ENCODE measurements at regions not wholly inside any gene's neighbourhood (a gene's known extent, or its start where the extent isn't known, plus 50 kb on each side); places are given as distances from the start of the nearest gene placed in this dataset.

DNA sequence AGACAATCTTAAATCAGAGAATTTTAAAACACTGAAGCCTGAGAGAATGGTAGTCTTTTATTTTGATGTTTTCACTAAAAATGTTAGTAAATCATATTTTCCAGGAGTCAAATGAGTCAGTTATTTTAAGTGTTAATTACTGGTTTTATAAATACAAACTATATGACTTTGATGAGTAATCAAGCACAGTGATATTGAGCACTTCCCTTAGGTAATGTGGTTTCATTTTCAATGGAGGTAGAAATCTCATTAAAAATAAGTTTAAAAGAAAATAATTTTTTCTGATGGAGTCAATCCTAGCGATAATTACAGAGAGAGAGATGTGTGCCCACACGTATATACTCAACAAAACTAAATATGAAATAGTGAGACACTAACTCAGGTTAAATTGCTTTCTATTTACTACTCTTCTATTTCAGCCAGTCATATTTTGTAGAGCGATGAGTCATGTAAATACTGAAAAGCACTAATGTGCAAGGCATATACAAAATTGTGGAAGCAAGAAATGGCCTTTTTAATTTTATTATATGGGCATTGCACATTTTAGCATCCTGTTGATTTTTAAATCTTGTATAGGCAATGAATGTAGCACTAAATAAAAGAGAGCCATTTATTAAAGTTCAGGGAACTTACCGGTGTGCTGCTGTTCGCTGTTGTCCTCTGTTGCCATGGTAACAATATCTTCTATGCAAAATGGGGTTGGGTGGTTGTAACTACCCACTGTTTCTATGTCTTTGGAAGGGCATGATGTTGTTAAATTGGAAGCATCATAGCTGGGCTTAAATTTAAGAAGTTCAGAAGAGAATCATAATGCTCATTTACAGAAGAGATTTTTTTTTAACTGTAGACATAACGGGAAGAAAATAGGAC, 513.7 kb downstream of the TLL1 start:
- H3K9me3 Mint-ChIP-seq = no peaks in the 10 kb centered on the region; the same call in 1 of the 2 replicates
- H3K27ac Mint-ChIP-seq = no peak overlapping the region
- no peaks in the 10 kb centered on the region for H3K27me3 Mint-ChIP-seq (ENCODE audit: insufficient read depth)
- peak; percentile 6 for DNase-seq
- TF ChIP-seq, protein P1, sequence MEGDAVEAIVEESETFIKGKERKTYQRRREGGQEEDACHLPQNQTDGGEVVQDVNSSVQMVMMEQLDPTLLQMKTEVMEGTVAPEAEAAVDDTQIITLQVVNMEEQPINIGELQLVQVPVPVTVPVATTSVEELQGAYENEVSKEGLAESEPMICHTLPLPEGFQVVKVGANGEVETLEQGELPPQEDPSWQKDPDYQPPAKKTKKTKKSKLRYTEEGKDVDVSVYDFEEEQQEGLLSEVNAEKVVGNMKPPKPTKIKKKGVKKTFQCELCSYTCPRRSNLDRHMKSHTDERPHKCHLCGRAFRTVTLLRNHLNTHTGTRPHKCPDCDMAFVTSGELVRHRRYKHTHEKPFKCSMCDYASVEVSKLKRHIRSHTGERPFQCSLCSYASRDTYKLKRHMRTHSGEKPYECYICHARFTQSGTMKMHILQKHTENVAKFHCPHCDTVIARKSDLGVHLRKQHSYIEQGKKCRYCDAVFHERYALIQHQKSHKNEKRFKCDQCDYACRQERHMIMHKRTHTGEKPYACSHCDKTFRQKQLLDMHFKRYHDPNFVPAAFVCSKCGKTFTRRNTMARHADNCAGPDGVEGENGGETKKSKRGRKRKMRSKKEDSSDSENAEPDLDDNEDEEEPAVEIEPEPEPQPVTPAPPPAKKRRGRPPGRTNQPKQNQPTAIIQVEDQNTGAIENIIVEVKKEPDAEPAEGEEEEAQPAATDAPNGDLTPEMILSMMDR (IDR thresholded peaks at IDR 0.05) = no peak
- no peak overlapping the region for H3K4me3 Mint-ChIP-seq
- no peaks in the 10 kb centered on the region for H3K4me1 Mint-ChIP-seq (ENCODE audit: low read depth)
- H3K36me3 Mint-ChIP-seq (ENCODE audit: low read depth) = no peaks in the 10 kb centered on the region

DNA sequence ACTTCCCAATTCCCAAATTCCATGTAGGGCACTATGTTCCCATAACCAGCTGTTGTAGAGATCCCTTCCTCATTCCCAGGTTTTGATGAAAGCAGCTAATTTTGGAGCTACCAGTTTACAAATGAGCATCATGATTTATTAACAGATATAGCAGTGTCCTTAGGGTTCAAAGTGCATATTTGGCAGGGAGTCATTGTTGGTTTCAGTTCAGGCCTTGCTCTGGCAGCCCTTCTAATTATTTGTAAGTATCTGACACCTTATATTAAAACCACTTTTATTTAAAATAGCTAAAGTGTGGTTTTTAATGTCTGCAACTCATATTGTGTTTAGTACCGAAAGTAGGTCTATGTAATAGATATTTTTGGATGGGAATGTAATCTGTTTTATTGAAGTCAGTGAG, 518.5 kb downstream of the TLL1 start:
- no peak overlapping the region for H3K27ac Mint-ChIP-seq
- no peak overlapping the region for H3K4me3 Mint-ChIP-seq
- H3K27me3 Mint-ChIP-seq (ENCODE audit: insufficient read depth) = no peaks in the 10 kb centered on the region
- no peaks in the 10 kb centered on the region for H3K36me3 Mint-ChIP-seq (ENCODE audit: low read depth)
- H3K9me3 Mint-ChIP-seq = no peaks in the 10 kb centered on the region; the same call in 1 of the 2 replicates
- no peaks in the 10 kb centered on the region for H3K4me1 Mint-ChIP-seq (ENCODE audit: low read depth)
- DNase-seq = no peak
- TF ChIP-seq, protein P1 (IDR thresholded peaks at IDR 0.05) = no peak

DNA sequence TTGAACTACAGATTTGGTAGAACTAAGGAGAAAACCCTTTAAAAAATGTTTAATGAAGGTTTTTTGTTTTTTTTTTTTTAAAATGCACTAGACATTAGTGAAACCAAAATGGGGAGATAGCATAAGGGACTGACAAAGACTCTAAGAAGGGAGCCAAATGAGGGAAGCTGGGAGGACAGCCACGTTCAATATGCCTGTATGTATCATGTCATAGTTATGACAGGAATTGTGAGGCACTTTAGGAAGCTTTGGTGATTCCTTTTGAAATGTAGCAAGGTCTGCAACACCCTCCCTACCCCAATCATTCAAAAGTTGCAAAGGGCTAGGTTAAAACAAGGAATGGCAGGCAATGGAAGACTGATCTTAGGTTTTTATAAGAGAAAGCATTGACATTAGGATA, 526.0 kb downstream of the TLL1 start:
- no peak for DNase-seq
- Mint-ChIP-seq H3K4me1 (ENCODE audit: low read depth) (peaks cover 6% of the 10 kb centered on the region), H3K9me3 (no peaks in the 10 kb centered on the region; the same call in 1 of the 2 replicates), H3K27ac (no peak overlapping the region), H3K27me3 (ENCODE audit: insufficient read depth) (no peaks in the 10 kb centered on the region), H3K36me3 (ENCODE audit: low read depth) (no peaks in the 10 kb centered on the region), H3K4me3 (no peak overlapping the region)
- TF ChIP-seq, protein P1 (IDR thresholded peaks at IDR 0.05) = no peak

DNA sequence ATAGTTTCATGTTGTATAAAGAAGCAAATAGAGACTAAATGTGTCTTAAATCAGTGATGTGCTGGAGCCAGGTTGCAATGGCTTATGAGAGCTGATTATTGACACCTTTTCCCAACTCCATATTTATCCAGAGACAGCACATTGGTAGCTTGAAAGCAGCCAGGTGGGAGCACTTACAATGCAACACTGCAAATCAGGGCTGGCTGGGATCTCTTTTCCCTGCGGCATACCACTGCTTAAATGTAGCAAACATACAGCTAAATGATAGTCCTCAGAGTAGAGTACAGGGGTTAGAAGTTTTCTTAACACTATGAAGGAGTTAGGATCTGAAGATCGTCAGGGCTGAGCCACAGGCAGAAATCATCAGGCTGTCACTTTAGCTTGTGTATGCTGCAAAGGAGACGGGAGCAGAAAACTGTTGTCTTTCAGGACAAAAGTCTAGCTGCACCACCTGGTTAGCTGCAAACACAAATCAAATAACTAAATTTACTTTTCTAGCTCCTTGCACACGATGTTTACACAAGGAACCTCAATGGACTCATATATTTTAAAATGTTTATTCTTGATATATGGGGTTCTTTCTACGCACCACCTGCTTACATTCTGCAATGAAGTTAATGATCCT, 527.3 kb downstream of the TLL1 start:
- H3K27ac Mint-ChIP-seq = no peak overlapping the region
- TF ChIP-seq, protein P1 (IDR thresholded peaks at IDR 0.05) = no peak
- H3K27me3 Mint-ChIP-seq (ENCODE audit: insufficient read depth) = no peaks in the 10 kb centered on the region

DNA sequence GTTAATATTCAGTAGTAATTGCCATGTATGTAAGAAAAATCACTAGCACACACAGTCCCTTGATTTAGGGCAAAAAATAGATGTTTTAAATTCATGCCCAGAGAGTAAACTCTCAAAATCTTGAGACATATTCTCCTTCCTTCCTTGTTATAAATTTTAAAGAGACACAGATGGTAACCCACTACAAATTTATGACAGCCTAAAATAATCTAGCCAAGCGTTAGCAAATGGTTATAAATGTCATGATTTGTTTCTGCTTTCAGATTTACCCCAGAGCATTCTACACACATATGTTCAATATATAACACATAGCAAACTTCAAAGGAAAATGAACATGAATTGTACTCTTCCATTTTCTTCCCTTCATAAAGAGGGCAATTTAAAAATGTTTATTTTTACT, 540.3 kb downstream of the TLL1 start:
- H3K27me3 Mint-ChIP-seq (ENCODE audit: insufficient read depth) = no peaks in the 10 kb centered on the region
- no peak for DNase-seq
- TF ChIP-seq, protein P1 (IDR thresholded peaks at IDR 0.05) = no peak
- no peak overlapping the region for H3K27ac Mint-ChIP-seq
- H3K4me3 Mint-ChIP-seq = no peak overlapping the region
- H3K9me3 Mint-ChIP-seq = peaks cover 18% of the 10 kb centered on the region; the same call in 1 of the 2 replicates
- H3K36me3 Mint-ChIP-seq (ENCODE audit: low read depth) = peaks cover 15% of the 10 kb centered on the region
- H3K4me1 Mint-ChIP-seq (ENCODE audit: low read depth) = peaks cover 18% of the 10 kb centered on the region

More for the DNA sequence above, 527.3 kb downstream of the TLL1 start:
- Mint-ChIP-seq H3K4me1 (ENCODE audit: low read depth) (peaks cover 6% of the 10 kb centered on the region), H3K4me3 (no peak overlapping the region), H3K36me3 (ENCODE audit: low read depth) (no peaks in the 10 kb centered on the region), H3K9me3 (no peaks in the 10 kb centered on the region; the same call in 1 of the 2 replicates)
- no peak for DNase-seq

Data from HFFc6 (cell line).